Activated T-helper 9 cell treated with anti-CD3 and anti-CD28 coated beads, Interleukin-2, amount 50 U/mL, for 16 hours (primary cell): ENCODE measurements at regions not wholly inside any gene's neighbourhood (a gene's known extent, or its start where the extent isn't known, plus 50 kb on each side); places are given as distances from the start of the nearest gene placed in this dataset.

ENCODE experiments used
- DNase-seq: peaks from one replicate; pipeline ENCODE4 v3.0.0-alpha.2; 2020; ENCODE audit warnings: low read depth

DNA sequence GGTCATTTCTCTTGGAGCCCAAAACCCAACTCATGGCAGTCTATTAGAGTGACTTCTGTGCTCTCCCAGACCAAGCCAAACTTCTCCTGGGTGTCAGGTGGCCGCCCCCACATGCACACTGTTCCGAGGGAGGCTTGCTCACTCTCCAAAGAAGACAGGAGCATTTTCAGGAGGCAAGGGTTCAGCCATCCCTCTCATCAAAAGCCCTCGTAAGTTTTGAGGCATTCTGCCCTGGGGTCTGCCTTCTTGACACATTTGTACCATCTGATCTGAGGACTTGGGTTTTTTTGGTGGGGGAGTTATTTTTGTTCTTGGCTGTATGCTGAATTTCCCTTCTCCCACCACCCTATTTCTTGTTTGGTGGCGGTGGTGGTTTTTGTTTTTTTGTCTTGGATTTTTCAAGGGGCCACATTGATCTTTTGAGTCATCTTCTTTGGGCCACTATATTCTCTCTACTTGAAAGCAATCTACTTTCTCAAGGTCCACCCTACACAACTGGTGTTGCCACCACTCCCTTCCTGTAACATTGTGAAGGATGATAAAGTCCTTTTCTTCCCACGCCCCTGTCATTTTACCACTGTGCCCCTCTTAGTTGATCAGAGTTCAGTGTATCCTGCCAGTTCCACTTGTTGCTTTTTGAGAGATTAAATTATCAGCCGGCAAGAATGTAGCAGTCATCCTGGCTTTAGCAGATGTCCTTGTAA, 255.8 kb downstream of the CYP26B1 start:
- DNase-seq: no peak

GRCh38 chr2:71891155-71891554, 256.5 kb downstream of the CYP26B1 start:
- no peak for DNase-seq

DNA sequence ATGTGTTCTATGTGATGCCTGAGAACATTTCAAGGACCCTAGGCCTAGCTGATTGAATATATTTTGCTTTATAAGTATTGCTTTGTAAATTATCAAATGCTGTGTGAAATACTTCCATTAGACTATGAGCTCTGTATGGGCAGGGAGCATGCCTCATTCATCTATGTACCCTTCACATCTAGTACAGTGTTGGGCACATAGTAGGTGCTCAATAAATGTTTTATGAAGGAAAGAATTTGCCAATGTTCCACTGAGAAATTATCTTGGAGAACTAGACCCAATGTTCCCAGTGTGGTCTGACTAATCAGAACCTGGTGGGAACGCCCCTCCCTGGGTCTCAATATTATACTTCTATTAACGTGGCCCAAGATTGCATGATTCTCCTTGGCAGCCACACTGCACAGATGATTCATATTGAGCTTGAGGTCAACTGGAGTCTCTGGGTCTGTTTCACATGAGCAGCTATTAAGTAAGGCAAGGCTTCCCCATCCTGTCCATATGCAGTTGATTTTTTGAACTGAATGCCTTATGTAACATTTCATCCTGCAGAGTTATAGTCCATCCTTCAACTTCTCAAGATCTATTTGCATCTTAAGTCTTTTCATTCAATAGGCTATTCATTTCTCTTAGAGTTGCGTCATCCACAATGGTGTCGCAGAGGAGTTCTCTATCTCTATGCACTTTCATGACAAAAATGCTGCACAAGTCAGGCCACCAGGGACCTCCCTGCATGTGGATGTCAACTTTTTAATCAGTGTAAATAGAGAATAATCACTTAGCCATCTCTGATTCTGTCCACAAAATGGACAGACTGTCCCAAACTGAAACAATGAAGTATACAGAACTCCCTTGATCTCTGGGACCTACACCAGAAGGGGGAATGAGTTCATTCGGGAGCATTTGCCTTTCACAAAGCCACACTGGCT, 257.6 kb downstream of the CYP26B1 start:
- DNase-seq: no peak

- DNase-seq: no peak
Observed at GRCh38 chr2:71888751-71889445, 258.8 kb downstream of the CYP26B1 start.

DNA sequence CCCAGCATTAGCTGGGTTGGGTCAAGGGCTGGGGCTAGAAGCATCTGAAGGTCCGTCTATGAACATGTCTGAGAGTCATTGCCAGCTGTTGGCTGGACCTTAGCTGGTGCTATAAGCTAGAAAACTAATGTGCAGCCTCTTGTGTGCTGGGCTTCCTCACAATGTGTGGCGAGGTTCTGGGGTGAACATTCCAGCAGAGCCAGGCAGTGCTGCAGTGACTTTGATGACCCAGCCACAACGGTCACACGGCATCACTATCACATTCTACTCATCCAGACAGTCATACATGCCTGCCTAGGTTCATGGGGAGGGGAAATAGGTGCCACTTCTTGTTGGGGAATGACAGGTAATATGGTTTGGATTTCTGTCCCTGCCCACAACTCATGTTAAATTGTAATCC, 260.5 kb downstream of the CYP26B1 start:
- DNase-seq: no peak

DNA sequence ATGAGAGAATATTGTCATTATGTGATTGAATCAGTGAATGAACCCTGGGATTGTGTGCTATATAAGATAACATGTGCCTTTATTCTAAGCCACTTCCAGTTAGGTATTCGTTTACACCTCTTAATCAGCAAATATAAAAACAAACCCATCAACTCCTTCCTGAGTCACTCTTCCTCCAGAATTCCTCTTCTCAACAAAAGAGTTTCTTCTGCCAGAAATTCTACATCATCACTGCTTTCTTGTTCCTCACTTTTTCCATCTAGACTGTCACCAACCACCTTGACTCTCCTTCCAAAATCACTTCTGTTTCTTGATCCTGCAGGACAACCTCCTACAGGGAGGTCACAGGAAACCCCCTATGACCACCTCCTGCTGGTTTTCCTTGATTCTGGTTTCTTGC, 261.4 kb downstream of the CYP26B1 start:
- DNase-seq: no peak

DNA sequence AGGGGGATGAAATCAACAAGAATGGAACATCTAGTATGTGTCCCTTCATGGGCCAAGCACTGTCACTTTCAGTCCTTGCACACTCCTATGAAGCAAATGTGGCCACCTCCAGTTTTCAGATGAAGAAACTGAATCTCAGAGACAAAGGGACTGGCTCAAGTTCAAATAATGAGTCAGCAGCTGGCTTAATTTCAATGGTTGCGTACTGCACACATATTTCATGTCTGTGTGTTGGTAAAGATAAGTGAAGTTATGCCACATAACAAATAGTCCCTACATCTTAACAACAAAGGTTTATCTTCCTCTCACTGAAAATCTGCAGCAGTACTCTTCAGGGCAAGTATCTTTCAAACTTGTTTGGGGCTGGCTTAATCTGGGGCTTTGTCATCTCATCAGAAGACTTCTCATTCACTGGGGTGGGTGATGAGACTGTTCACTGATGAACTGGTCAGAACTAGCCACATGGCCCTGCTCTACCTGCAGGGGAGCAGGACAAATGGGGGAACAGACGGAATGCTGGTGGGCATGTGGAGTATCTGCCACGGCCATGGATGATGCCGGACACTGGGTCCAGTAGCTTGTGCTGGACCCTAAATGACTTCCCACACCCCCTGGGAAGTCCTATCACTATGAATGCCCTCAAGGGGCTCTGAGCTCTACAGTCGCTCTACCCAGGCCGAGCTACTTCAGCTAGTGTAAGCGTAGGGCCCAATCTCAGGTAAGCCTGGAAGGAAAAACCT, 263.2 kb downstream of the CYP26B1 start:
- no peak for DNase-seq

DNA sequence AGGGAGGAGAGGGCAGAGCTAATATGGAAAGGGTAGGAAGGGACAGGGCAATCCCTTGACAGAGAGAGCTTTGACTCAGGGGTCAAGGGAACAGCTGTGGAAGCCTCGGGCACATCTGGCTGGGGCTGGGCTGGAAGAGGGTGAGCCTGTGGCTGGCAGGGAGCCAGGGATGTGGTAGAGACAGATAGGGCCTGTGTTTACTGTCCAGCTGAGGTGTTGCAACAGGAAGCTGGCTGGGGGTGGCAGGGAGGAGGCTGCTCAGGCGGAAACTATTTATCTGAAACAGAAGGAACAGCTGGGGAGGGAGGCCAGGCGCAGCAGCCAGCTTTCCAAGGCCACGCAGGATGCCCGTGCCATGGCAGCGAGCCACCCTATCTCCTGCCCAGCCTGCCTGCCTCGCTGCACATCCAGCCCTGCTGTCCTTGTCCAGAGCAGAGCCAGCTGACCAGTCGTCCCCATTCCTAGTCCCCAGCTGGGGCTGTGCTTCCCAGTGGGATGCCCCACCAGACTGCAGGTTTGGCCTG, 264.7 kb downstream of the CYP26B1 start:
- no peak for DNase-seq

GRCh38 chr2:71882236-71882946, 265.3 kb downstream of the CYP26B1 start:
- DNase-seq: no peak

GRCh38 chr2:71880846-71881610, 266.6 kb downstream of the CYP26B1 start:
- DNase-seq: no peak

DNA sequence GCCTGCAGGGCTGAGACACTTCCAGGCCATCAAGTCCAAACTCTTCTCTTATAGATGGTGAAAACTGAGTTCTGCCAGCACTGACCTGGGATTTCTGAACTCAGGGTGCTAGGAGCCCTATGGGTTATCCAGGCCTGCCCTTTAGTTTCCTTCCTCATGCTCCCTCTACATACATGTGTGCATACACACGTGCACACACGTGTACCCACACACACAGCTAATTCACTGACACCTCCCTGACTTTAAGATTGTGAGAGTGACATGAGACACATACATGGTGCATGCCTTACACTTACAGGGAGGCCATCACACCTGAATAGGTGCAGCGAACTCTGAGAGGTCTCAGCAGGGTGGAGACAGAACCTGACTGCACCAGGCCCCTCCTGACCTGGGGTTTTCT, 267.4 kb downstream of the CYP26B1 start:
- DNase-seq: no peak

- DNase-seq: no peak
Observed at GRCh38 chr2:71879509-71880184, 268.0 kb downstream of the CYP26B1 start.

- DNase-seq: no peak
Observed at GRCh38 chr2:71878626-71879508, 268.8 kb downstream of the CYP26B1 start.

GRCh38 chr2:71877636-71878035, 270.0 kb downstream of the CYP26B1 start:
- no peak for DNase-seq

DNA sequence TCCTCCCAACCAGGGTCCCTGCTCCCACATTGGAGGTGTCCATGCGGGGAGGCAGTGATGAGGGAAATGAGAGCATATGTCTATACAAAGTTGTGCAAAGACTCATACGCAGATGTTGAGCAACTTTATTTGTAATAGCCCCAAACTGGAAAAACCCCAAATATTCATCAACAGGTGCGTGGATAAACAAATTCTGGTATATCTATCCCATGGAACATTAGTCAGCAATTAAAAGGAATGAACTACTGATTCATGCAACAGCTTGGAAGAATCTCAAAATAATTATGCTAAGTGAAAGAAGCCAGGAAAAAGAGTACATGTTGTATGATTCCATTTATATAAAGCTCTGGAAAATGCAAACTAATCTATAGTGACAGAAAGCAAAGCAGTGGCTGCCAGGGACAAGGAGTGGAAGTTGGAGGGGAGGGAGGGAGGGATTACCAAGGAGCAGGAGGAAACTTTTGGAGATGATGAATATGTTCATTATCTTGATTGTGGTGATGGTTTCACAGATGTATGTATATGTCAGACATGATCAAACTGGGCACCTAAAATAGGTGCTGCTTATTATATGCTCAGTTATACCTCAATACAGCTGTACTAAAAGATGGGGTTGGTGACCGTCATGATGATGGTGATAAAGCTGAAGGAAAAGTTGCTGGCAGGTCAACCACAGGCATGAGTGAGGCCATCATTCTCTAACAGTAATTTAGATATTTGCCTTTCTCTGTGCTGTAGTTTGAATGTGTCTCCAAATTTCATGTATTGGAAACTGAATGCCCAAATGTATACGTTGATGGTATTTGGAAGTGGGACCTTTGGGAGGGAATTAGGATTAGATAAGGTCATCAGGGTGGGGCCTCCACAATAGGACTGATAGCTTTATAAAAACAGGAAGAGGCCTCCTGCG, 270.9 kb downstream of the CYP26B1 start:
- no peak for DNase-seq

GRCh38 chr2:71872466-71873051, 275.1 kb downstream of the CYP26B1 start:
- no peak for DNase-seq

- no peak for DNase-seq
Observed at GRCh38 chr2:71865391-71865965, 282.2 kb downstream of the CYP26B1 start.
